HCT116 (cell line): ENCODE measurements at regions not wholly inside any gene's neighbourhood (a gene's known extent, or its start where the extent isn't known, plus 50 kb on each side); places are given as distances from the start of the nearest gene placed in this dataset.

Experiments used
- CTCF ChIP-seq, 3 experiments: fragments of 200-600 bp in 1 of 3; sonication (generic) in 1 of 3; IDR thresholded peaks in 2 of 3; conservative IDR thresholded peaks in 1 of 3; 2 replicates each; pipeline ENCODE4 v1.5.1; 2012 to 2017; ENCODE audit warnings: low read depth in 2 of 3, low read length in 2 of 3, antibody characterized with exemption in 1 of 3, borderline replicate concordance in 1 of 3, control low read depth in 1 of 3, mild to moderate bottlenecking in 1 of 3, mixed read lengths in 1 of 3, mixed run types in 1 of 3, moderate library complexity in 1 of 3; ENCODE audit not compliant: insufficient read depth in 1 of 3
- EGR1 ChIP-seq: IDR thresholded peaks from 2 replicates; pipeline ENCODE4 v1.6.1; 2012; ENCODE audit warnings: low read depth
- EZH2 ChIP-seq: fragments of 200-600 bp; sonication (generic); IDR thresholded peaks from 2 replicates; pipeline ENCODE4 v1.6.1; 2017; ENCODE audit warnings: antibody characterized with exemption, mixed run types
- EZH2phosphoT487 ChIP-seq: fragments of 200-600 bp; IDR thresholded peaks from 2 replicates; pipeline ENCODE4 v1.6.1; 2018; ENCODE audit warnings: antibody characterized with exemption, borderline replicate concordance
- FOSL1 ChIP-seq: IDR thresholded peaks from 2 replicates; pipeline ENCODE4 v1.6.1; 2012; ENCODE audit warnings: low read depth
- POLR2A ChIP-seq: IDR thresholded peaks from 2 replicates; pipeline ENCODE4 v1.7.0; 2011; ENCODE audit warnings: borderline replicate concordance; ENCODE audit not compliant: insufficient read depth, insufficient read length; ENCODE audit errors: extremely low read depth
- POLR2AphosphoS5 ChIP-seq: IDR thresholded peaks from 2 replicates; pipeline ENCODE4 v1.6.1; 2011; ENCODE audit warnings: mild to moderate bottlenecking, low read depth, low read length, moderate library complexity
- TCF7L2 ChIP-seq: IDR thresholded peaks from 2 replicates; pipeline ENCODE4 v1.7.0; 2011; ENCODE audit warnings: borderline replicate concordance, inconsistent platforms; ENCODE audit not compliant: insufficient read depth, insufficient read length; ENCODE audit errors: extremely low read depth
- YY1 ChIP-seq: IDR thresholded peaks from 2 replicates; pipeline ENCODE4 v1.6.1; 2011; ENCODE audit warnings: low read length, low read depth, moderate library complexity, mild to moderate bottlenecking; ENCODE audit not compliant: insufficient replicate concordance; ENCODE audit errors: extremely low read depth
- ZFX ChIP-seq: fragments of 450-650 bp; IDR thresholded peaks from 2 replicates; pipeline ENCODE4 v1.6.1; 2017
- TF ChIP-seq, protein P1 (sequence below): IDR thresholded peaks from 2 replicates; pipeline ENCODE4 v1.6.1; 2012
- TF ChIP-seq, protein P2 (sequence below): IDR thresholded peaks from 2 replicates; pipeline ENCODE4 v1.6.1; 2012; ENCODE audit warnings: low read depth

- TF ChIP-seq YY1, result no peak
- TF ChIP-seq TCF7L2, result no peak
- no peak for TF ChIP-seq EGR1
- TF ChIP-seq, protein P1, sequence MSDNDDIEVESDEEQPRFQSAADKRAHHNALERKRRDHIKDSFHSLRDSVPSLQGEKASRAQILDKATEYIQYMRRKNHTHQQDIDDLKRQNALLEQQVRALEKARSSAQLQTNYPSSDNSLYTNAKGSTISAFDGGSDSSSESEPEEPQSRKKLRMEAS, result no peak
- no peak for TF ChIP-seq FOSL1
- no peak for TF ChIP-seq CTCF (IDR thresholded peaks at IDR 0.05 in 2 of 3, conservative IDR thresholded peaks at IDR 0.05 in 1 of 3; ENCODE audit: borderline replicate concordance in 1 of 3, insufficient read depth in 1 of 3, low read depth in 2 of 3, low read length in 2 of 3)
- TF ChIP-seq EZH2, result no peak
- TF ChIP-seq POLR2A, result no peak
- no peak for TF ChIP-seq ZFX
- no peak for TF ChIP-seq POLR2AphosphoS5
- TF ChIP-seq, protein P2, sequence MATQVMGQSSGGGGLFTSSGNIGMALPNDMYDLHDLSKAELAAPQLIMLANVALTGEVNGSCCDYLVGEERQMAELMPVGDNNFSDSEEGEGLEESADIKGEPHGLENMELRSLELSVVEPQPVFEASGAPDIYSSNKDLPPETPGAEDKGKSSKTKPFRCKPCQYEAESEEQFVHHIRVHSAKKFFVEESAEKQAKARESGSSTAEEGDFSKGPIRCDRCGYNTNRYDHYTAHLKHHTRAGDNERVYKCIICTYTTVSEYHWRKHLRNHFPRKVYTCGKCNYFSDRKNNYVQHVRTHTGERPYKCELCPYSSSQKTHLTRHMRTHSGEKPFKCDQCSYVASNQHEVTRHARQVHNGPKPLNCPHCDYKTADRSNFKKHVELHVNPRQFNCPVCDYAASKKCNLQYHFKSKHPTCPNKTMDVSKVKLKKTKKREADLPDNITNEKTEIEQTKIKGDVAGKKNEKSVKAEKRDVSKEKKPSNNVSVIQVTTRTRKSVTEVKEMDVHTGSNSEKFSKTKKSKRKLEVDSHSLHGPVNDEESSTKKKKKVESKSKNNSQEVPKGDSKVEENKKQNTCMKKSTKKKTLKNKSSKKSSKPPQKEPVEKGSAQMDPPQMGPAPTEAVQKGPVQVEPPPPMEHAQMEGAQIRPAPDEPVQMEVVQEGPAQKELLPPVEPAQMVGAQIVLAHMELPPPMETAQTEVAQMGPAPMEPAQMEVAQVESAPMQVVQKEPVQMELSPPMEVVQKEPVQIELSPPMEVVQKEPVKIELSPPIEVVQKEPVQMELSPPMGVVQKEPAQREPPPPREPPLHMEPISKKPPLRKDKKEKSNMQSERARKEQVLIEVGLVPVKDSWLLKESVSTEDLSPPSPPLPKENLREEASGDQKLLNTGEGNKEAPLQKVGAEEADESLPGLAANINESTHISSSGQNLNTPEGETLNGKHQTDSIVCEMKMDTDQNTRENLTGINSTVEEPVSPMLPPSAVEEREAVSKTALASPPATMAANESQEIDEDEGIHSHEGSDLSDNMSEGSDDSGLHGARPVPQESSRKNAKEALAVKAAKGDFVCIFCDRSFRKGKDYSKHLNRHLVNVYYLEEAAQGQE, result no peak
- no peak for TF ChIP-seq EZH2phosphoT487
Observed at GRCh38 chr12:5203720-5204119, 160.0 kb downstream of the KCNA5 start.
